Type B pancreatic cell (in vitro differentiated cells): ENCODE measurements at regions not wholly inside any gene's neighbourhood (a gene's known extent, or its start where the extent isn't known, plus 50 kb on each side); places are given as distances from the start of the nearest gene placed in this dataset.
"Not testable (repeated sequence)": the region's sequence is repeated elsewhere in the genome, so short reads cannot be mapped to it uniquely, and the experiment has no call there.

ENCODE experiments used
- DNase-seq: peaks from one replicate; pipeline ENCODE4 v3.0.0; 2021; ENCODE audit warnings: mixed read lengths; ENCODE audit not compliant: unreplicated experiment; ENCODE audit errors: extremely low spot score
- H3K27ac Mint-ChIP-seq: 2 replicates; pipeline ENCODE4 v1.8.0; 2021; ENCODE audit warnings: mild to moderate bottlenecking, mixed read lengths
- H3K27me3 Mint-ChIP-seq: 2 replicates; pipeline ENCODE4 v1.8.0; 2021; ENCODE audit warnings: mixed read lengths
- H3K36me3 Mint-ChIP-seq: 2 replicates; pipeline ENCODE4 v1.8.0; 2021; ENCODE audit warnings: mixed read lengths
- H3K4me1 Mint-ChIP-seq: one replicate; pipeline ENCODE4 v1.8.0; 2021; ENCODE audit warnings: mixed read lengths; ENCODE audit not compliant: unreplicated experiment
- H3K4me3 Mint-ChIP-seq: 2 replicates; pipeline ENCODE4 v1.8.0; 2021; ENCODE audit warnings: mild to moderate bottlenecking, mixed read lengths
- H3K9me3 Mint-ChIP-seq: 2 replicates; pipeline ENCODE4 v1.8.0; 2021; ENCODE audit warnings: mixed read lengths
- TF ChIP-seq, protein P1 (sequence below): fragments of 200-600 bp; sonication (generic); conservative IDR thresholded peaks from 2 replicates; pipeline ENCODE4 v1.5.0; 2021; ENCODE audit warnings: antibody characterized with exemption, mild to moderate bottlenecking

DNA sequence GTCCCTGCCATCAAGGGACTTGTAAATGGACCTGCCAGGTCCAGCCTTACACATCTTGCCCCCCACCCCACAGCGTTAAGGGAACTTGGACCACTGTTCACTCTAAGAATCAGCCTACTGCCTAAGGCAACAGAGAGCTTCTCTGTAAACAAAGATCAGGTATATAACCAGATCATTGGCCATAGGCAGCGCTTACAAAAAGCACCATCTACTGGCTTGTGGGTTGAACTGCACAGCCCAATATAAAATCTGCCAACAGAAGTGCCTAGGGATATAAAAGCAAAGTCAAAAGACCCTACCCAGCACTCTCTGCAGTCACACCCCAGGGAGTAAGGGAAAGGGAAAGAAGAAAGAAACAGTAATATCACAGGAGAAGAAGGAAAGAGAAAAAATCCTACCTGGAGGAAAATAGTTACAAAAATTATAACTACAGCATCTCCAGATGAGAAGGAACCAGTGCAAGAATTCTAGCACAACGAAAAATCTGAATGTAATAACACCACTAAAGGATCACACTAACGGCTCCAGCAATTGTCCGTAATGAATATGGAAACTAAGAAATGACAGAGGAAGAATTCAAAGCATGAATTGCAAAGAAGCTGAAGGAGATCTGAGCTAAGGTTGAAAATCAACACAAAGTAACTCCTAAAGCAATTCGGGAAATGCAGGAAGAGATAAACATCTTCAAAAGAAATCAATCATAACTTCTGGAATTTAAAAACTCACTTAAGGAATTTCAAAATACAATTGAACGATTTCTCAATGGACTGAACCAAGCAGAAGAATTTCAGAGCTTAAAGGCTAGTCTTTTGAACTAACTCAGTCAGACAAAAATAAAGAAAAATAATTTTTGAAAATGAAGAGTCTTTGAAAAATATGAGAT lies 95.2 kb upstream of the PCED1B start:
- peak overlapping the region; percentile 4 for H3K27ac Mint-ChIP-seq

DNA sequence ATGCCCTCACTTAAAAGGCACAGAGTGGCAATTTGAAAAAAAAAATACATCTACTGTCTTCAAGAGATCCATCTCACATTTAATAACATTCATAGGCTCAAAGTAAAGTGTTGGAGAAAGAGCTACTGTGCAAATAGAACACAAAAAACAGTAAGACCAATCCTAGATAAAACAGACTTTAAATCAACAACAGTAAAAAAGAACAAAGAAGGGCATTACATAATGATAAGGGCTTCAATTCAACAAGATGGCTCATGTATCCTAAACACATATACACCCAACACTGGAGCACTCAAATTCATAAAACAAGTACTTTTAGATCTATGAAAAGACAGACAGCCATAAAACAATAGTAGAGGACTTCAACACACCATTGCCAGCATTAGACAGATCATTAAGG lies 93.6 kb upstream of the PCED1B start:
- H3K27me3 Mint-ChIP-seq: no peaks in the 10 kb centered on the region
- H3K4me3 Mint-ChIP-seq: no peak overlapping the region
- H3K4me1 Mint-ChIP-seq: peaks cover 6% of the 10 kb centered on the region
- TF ChIP-seq, protein P1, sequence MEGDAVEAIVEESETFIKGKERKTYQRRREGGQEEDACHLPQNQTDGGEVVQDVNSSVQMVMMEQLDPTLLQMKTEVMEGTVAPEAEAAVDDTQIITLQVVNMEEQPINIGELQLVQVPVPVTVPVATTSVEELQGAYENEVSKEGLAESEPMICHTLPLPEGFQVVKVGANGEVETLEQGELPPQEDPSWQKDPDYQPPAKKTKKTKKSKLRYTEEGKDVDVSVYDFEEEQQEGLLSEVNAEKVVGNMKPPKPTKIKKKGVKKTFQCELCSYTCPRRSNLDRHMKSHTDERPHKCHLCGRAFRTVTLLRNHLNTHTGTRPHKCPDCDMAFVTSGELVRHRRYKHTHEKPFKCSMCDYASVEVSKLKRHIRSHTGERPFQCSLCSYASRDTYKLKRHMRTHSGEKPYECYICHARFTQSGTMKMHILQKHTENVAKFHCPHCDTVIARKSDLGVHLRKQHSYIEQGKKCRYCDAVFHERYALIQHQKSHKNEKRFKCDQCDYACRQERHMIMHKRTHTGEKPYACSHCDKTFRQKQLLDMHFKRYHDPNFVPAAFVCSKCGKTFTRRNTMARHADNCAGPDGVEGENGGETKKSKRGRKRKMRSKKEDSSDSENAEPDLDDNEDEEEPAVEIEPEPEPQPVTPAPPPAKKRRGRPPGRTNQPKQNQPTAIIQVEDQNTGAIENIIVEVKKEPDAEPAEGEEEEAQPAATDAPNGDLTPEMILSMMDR: no peak
- no peaks in the 10 kb centered on the region for H3K36me3 Mint-ChIP-seq
- no peak for DNase-seq
- H3K9me3 Mint-ChIP-seq: peaks cover 4% of the 10 kb centered on the region
- H3K27ac Mint-ChIP-seq: no peak overlapping the region

More for the DNA sequence above, 95.2 kb upstream of the PCED1B start:
- DNase-seq: no peak
- no peaks in the 10 kb centered on the region for H3K9me3 Mint-ChIP-seq
- H3K4me3 Mint-ChIP-seq: no peak overlapping the region
- no peaks in the 10 kb centered on the region for H3K36me3 Mint-ChIP-seq
- no peaks in the 10 kb centered on the region for H3K27me3 Mint-ChIP-seq
- H3K4me1 Mint-ChIP-seq: peaks cover 6% of the 10 kb centered on the region
- TF ChIP-seq, protein P1: peak; percentile 81

DNA sequence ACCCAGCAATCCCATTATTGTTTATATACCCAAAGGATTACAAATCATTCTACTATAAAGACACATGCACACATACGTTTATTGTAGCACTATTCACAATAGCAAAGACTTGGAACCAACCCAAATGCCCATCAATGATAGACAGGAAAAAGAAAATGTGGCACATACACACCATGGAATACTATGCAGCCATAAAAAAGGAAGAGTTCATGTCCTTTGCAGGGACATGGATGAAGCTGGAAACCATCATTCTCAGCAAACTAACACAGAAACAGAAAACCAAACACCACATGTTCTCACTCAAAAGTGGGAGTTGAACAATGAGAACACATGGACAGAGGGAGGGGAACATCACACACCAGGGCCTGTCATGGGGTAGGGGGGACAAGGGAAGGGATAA lies 91.3 kb upstream of the PCED1B start:
- not testable (repeated sequence) for H3K36me3 Mint-ChIP-seq, H3K9me3 Mint-ChIP-seq, H3K4me3 Mint-ChIP-seq, H3K27me3 Mint-ChIP-seq, DNase-seq, H3K27ac Mint-ChIP-seq, H3K4me1 Mint-ChIP-seq

DNA sequence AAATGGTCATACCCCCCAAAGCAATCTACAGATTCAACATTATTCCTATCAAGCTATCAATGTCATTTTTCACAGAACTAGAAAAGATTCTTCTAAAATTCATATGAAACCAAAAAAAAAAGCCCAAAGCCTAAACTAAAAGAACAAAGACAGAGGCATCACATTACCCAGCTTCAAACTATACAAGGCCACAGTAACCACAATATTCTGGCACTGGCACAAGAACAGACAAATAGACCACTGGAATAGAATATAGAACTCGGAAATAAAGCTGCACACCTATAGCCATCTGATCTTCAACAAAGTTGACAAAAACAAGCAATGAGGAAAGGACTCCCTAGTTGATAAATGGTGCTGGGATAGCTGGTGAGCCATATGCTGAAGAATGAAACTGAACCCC lies 89.2 kb upstream of the PCED1B start:
- Mint-ChIP-seq H3K36me3 (no peaks in the 10 kb centered on the region), H3K27ac (no peak overlapping the region), H3K4me1 (no peaks in the 10 kb centered on the region), H3K27me3 (no peaks in the 10 kb centered on the region), H3K9me3 (peaks cover 6% of the 10 kb centered on the region), H3K4me3 (no peak overlapping the region)
- TF ChIP-seq, protein P1: no peak
- DNase-seq: no peak

DNA sequence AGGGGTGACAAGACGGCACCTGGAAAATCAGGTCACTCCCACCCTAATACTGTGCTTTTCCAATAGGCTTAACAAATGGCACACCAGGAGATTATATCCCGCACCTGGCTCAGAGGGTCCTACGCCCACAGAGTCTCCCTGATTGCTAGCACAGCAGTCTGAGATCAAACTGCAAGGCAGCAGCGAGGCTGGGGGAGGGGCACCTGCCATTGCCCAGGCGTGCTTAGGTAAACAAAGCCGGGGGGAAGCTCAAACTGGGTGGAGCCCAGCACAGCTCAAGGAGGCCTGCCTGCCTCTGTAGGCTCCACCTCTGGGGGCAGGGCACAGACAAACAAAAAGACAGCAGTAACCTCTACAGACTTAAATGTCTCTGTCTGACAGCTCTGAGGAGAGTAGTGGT lies 87.4 kb upstream of the PCED1B start:
- H3K27ac Mint-ChIP-seq, H3K4me1 Mint-ChIP-seq, H3K4me3 Mint-ChIP-seq, DNase-seq, H3K36me3 Mint-ChIP-seq, H3K9me3 Mint-ChIP-seq, H3K27me3 Mint-ChIP-seq: not testable (repeated sequence)

DNA sequence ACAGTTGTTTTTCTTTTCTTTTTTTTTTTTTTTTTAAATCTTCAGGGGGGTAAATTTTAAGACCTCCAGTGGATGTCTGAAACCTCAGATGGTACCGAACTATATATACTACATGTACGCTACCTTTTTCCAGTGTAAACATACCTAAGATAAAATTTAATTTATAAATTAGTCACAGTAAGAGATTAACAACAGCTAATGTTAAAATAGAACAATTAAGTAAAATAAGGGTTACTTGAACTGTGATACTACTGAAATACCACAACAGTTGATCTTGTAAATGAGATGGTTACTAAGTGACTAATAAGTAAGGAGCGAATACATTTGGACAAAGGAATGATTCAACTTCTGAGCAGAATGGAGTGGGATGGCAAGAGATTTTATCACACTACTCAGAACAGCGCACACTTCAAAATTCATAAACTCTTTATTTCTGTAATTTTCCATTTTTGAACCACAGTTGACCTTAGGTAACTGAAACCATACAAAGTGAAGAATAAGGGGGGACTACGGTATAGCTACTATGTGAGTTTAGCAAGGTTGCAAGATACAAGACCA lies 80.5 kb upstream of the PCED1B start:
- Mint-ChIP-seq H3K4me1 (no peaks in the 10 kb centered on the region), H3K4me3 (no peak overlapping the region), H3K36me3 (no peaks in the 10 kb centered on the region), H3K27me3 (no peaks in the 10 kb centered on the region), H3K9me3 (no peaks in the 10 kb centered on the region), H3K27ac (no peak overlapping the region)
- DNase-seq: no peak
- TF ChIP-seq, protein P1: no peak
